DOHH2 (cell line): ENCODE measurements at regions not wholly inside any gene's neighbourhood (a gene's known extent, or its start where the extent isn't known, plus 50 kb on each side); places are given as distances from the start of the nearest gene placed in this dataset.

ENCODE experiments used
- H3F3A ChIP-seq: fragments of 200-600 bp; sonication (generic), shearing (Covaris generic); 2 replicates; pipeline ENCODE4 v1.6.0; 2016; ENCODE audit warnings: antibody characterized with exemption, mild to moderate bottlenecking; ENCODE audit not compliant: control insufficient read depth, insufficient read depth
- H3K27ac ChIP-seq: fragments of 200-600 bp; sonication (generic); 2 replicates; pipeline ENCODE4 v1.5.1; 2014; ENCODE audit warnings: low read depth, mild to moderate bottlenecking, low read length, moderate library complexity
- H3K27me3 ChIP-seq: fragments of 200-600 bp; sonication (generic); 2 replicates; pipeline ENCODE4 v1.6.1; 2014; ENCODE audit warnings: mild to moderate bottlenecking, low read length, mixed read lengths; ENCODE audit not compliant: control insufficient read depth
- H3K36me3 ChIP-seq: fragments of 200-600 bp; sonication (generic); 2 replicates; pipeline ENCODE4 v1.6.1; 2014; ENCODE audit warnings: mild to moderate bottlenecking, low read length, moderate library complexity, mixed read lengths; ENCODE audit not compliant: control insufficient read depth
- H3K4me1 ChIP-seq: fragments of 200-600 bp; sonication (generic); 2 replicates; pipeline ENCODE4 v1.6.1; 2014; ENCODE audit warnings: mild to moderate bottlenecking, low read length, mixed read lengths; ENCODE audit not compliant: control insufficient read depth
- H3K4me2 ChIP-seq: fragments of 200-600 bp; sonication (generic); 2 replicates; pipeline ENCODE4 v1.6.0; 2014; ENCODE audit warnings: mild to moderate bottlenecking, low read length, moderate library complexity
- H3K4me3 ChIP-seq: fragments of 200-600 bp; sonication (generic); 2 replicates; pipeline ENCODE4 v1.5.1; 2014; ENCODE audit warnings: mild to moderate bottlenecking, low read length, mixed read lengths
- H3K79me2 ChIP-seq: fragments of 200-600 bp; sonication (generic); 2 replicates; pipeline ENCODE4 v1.6.1; 2014; ENCODE audit warnings: mild to moderate bottlenecking, low read length, mixed read lengths; ENCODE audit not compliant: control insufficient read depth
- H3K9me2 ChIP-seq: fragments of 200-600 bp; sonication (generic); replicated peaks from 2 replicates; pipeline ENCODE4 v1.6.1; 2014; ENCODE audit warnings: mild to moderate bottlenecking, low read length, mixed read lengths; ENCODE audit not compliant: control insufficient read depth
- H3K9me3 ChIP-seq: fragments of 200-600 bp; sonication (generic); 2 replicates; pipeline ENCODE4 v1.6.1; 2014; ENCODE audit warnings: antibody characterized with exemption, low read length, mixed read lengths; ENCODE audit not compliant: control insufficient read depth, insufficient read depth
- H4K20me1 ChIP-seq: fragments of 200-600 bp; sonication (generic); 2 replicates; pipeline ENCODE4 v1.6.0; 2014; ENCODE audit warnings: low read depth, mild to moderate bottlenecking, antibody characterized with exemption, low read length, moderate library complexity; ENCODE audit not compliant: control insufficient read depth, insufficient read depth
- EZH2phosphoT487 ChIP-seq: fragments of 200-600 bp; sonication (generic); IDR thresholded peaks from 2 replicates; pipeline ENCODE4 v1.6.1; 2017; ENCODE audit warnings: borderline replicate concordance, mild to moderate bottlenecking, antibody characterized with exemption, low read length, moderate library complexity, mixed read lengths
- TF ChIP-seq, protein P1 (sequence below): fragments of 200-600 bp; sonication (generic); IDR thresholded peaks from one replicate; pipeline ENCODE4 v1.5.1; 2014; ENCODE audit warnings: antibody characterized with exemption, mild to moderate bottlenecking, low read depth, low read length; ENCODE audit not compliant: poor library complexity, severe bottlenecking

DNA sequence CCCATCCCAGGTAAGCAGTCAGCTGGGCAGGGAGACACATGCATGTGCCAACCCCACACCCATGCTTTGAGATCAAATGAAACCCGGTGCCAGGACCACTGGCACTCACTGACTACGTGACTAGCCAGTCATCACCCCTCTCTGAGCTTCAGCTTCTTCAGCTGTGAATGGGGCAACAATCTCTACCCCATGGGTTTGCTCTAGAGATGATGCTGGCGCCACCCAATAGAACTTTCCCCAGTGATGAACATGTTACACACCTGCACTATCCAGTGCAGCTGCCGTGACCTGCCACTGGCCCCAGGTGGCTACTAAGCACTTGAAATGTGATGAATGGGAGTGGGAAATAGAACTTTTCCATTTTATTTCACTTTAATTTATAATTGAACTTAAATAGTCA is 70.3 kb downstream of the PITPNM2 start:
- TF ChIP-seq EZH2phosphoT487 = no peak
- TF ChIP-seq, protein P1, sequence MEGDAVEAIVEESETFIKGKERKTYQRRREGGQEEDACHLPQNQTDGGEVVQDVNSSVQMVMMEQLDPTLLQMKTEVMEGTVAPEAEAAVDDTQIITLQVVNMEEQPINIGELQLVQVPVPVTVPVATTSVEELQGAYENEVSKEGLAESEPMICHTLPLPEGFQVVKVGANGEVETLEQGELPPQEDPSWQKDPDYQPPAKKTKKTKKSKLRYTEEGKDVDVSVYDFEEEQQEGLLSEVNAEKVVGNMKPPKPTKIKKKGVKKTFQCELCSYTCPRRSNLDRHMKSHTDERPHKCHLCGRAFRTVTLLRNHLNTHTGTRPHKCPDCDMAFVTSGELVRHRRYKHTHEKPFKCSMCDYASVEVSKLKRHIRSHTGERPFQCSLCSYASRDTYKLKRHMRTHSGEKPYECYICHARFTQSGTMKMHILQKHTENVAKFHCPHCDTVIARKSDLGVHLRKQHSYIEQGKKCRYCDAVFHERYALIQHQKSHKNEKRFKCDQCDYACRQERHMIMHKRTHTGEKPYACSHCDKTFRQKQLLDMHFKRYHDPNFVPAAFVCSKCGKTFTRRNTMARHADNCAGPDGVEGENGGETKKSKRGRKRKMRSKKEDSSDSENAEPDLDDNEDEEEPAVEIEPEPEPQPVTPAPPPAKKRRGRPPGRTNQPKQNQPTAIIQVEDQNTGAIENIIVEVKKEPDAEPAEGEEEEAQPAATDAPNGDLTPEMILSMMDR = no peak
- H4K20me1 ChIP-seq = no peaks in the 10 kb centered on the region

DNA sequence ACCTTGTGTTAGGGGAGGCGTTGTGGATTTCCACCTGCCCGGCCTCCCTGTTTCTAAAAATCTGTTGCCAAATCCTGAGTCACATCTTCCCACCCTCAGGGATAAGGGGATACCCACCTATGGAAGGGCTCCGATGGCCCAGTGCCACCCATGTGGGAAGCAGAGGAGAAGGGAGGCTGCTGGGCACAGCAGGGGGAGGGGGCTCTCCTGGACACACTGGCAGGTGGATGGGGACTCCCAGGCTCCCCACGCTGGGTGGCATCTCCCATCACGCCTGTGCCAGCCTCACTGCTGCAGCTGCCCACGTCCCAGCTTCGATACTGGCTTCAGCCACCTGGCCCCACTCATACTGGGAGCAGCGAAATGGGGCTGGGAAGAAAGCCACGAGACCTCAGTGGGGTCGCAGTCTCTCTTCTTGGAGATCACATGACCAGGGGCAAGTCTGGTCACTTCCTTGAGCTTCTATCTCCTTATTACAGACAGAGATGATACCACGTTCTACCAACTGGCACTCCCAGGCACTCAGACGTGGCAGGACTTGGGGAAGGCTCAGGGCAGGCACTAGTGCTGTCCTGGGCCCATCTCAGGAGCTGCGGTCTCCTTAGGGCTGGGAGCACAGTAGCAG is 72.2 kb downstream of the PITPNM2 start:
- H4K20me1 ChIP-seq = no peaks in the 10 kb centered on the region
- no peaks in the 10 kb centered on the region for H3K9me2 ChIP-seq
- H3K4me2 ChIP-seq = no peak overlapping the region
- H3K4me1 ChIP-seq = peaks cover 6% of the 10 kb centered on the region
- no peak overlapping the region for H3K4me3 ChIP-seq
- no peaks in the 10 kb centered on the region for H3K9me3 ChIP-seq
- H3F3A ChIP-seq = no peaks in the 10 kb centered on the region
- H3K27me3 ChIP-seq = peaks cover 8% of the 10 kb centered on the region; the same call in 1 of the 2 replicates
- no peak overlapping the region for H3K27ac ChIP-seq
- H3K79me2 ChIP-seq = no peaks in the 10 kb centered on the region
- no peaks in the 10 kb centered on the region for H3K36me3 ChIP-seq
- TF ChIP-seq, protein P1 = no peak
- TF ChIP-seq EZH2phosphoT487 = no peak

More for the DNA sequence above, 70.3 kb downstream of the PITPNM2 start:
- Histone ChIP-seq H3K4me2 (no peak overlapping the region), H3K4me3 (no peak overlapping the region), H3K4me1 (peaks cover 25% of the 10 kb centered on the region), H3K9me2 (no peaks in the 10 kb centered on the region), H3K9me3 (no peaks in the 10 kb centered on the region), H3K27me3 (peaks cover 4% of the 10 kb centered on the region; the same call in 1 of the 2 replicates), H3K27ac (no peak overlapping the region), H3K36me3 (no peaks in the 10 kb centered on the region), H3F3A (no peaks in the 10 kb centered on the region), H3K79me2 (no peaks in the 10 kb centered on the region)

DNA sequence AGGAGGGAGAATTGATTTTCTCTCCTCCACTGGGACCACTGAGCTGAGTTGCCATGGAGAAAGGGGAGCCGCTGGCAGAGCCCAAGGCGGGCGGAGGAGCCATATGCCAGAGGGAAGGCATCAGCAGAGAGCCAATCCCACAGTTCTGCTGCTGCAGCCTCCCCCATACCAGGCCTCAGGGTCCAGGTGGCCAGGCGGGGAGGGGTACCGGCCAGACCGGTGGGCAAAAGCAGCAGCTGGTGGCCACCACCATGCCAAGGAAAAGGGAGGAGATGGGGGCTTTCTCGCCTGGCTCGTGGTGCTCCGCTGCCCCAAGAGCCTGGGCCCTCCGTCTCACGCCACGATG is 72.8 kb downstream of the PITPNM2 start:
- H3K4me1 ChIP-seq = peaks cover under 1% of the 10 kb centered on the region
- no peaks in the 10 kb centered on the region for H3K36me3 ChIP-seq
- TF ChIP-seq, protein P1 = no peak
- TF ChIP-seq EZH2phosphoT487 = no peak
- no peak overlapping the region for H3K4me3 ChIP-seq
- H3F3A ChIP-seq = no peaks in the 10 kb centered on the region
- no peaks in the 10 kb centered on the region for H3K9me2 ChIP-seq
- no peaks in the 10 kb centered on the region for H4K20me1 ChIP-seq
- peaks cover 11% of the 10 kb centered on the region; the same call in 1 of the 2 replicates for H3K27me3 ChIP-seq
- no peaks in the 10 kb centered on the region for H3K79me2 ChIP-seq
- no peak overlapping the region for H3K27ac ChIP-seq
- no peak overlapping the region for H3K4me2 ChIP-seq
- no peaks in the 10 kb centered on the region for H3K9me3 ChIP-seq
